HG03280 (cell line): ENCODE measurements at regions not wholly inside any gene's neighbourhood (a gene's known extent, or its start where the extent isn't known, plus 50 kb on each side); places are given as distances from the start of the nearest gene placed in this dataset.

Source experiments
- ATAC-seq: cut with Tn5 transposase; IDR thresholded peaks from one replicate; pipeline ENCODE4 v1.9.1; 2021; ENCODE audit warnings: mild to moderate bottlenecking, moderate library complexity; ENCODE audit not compliant: unreplicated experiment

DNA sequence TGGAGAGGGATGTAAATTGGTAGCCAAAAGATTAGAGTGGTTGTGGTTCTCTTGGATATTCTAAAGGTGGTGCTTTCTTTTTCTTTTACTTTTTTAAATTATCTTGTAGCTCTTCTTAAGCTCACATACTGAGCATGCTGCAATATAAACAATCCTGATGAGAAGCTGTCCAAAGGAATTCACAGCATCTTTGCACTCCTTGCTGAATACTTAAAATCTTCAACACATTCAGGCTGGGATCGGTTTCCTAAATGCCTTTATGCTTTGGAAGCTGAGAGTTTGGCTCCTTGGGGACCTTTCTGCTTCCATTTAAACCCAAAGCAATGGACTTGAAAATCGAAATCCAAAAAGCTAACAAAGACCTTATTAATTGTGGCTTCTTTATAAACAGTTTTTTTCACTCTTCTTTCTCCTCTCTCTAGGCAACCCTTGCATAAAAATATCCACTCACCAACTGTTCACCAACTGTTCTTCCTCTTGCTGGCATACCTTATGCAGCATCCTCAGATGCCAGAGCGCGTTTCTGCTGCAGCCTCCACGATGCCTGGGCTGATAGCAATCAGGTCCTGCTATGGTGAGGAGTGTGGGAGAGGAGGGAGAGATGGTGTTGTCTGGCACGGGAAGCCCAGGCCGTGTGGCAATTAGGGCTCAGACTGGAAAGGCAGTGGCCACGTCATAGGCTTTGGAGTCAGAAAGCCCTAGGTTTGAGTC is 535.8 kb upstream of the DAB1 start:
- no peak for ATAC-seq

DNA sequence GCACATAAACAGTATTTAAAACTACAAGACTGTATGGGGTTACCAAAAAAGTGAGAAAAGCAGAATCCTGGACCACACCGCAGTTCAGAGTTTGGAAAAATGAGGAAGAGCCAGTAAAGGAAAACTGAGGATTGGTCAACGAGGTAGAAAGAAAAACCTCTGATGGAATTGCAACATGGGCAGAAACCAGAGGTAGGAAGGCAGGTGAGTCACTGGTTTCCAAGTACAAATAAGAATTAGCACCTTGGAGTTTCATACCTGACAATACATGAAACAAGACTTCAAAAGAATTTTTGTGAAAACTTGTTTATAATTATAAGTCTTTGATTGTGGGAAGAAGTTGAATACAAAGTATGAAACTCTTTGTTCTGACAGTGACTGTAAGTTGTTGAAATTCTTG is 533.7 kb upstream of the DAB1 start:
- ATAC-seq, result no peak

- ATAC-seq, result no peak
These were observed 527.5 kb upstream of the DAB1 start for GRCh38 chr1:57951390-57951789.

DNA sequence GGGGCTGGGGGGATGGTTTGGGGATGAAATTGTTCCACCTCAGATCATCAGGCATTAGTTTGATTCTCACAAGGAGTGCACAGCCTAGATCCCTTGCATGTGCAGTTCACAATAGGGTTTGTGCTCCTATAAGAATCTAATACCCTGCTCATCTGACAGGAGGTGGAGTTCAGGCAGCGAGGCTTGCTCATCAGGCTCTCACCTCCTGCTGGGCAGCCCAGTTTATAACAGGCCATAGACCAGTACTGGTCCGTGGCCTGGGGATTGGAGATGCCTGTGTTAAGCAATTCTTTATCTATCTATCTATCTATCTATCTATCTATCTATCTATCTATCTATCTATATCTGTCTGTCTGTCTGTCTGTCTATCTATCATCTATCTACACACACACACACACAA is 525.3 kb upstream of the DAB1 start:
- no peak for ATAC-seq

- ATAC-seq, result no peak
These were observed 523.6 kb upstream of the DAB1 start for GRCh38 chr1:57947471-57947870.

- ATAC-seq, result no peak
These were observed 521.2 kb upstream of the DAB1 start for GRCh38 chr1:57945045-57945444.

DNA sequence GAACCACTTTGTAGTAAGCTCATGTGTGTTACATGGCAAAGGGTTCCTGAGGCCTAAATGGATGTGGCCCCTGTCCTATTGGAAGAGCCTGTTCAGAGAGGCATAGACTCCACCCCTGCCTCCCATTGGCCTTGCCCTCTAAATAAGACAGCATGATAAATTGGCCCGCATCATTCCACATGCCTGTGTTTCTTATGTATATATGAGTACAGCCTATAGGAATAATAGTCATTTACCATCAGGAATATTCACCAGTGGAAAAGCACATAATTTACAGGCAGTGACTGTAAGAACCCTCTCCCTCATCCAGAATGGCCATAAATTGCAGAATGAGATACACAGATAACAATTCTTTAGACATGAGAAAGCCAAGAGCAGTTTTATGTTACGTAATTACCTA is 519.5 kb upstream of the DAB1 start:
- ATAC-seq, result no peak

DNA sequence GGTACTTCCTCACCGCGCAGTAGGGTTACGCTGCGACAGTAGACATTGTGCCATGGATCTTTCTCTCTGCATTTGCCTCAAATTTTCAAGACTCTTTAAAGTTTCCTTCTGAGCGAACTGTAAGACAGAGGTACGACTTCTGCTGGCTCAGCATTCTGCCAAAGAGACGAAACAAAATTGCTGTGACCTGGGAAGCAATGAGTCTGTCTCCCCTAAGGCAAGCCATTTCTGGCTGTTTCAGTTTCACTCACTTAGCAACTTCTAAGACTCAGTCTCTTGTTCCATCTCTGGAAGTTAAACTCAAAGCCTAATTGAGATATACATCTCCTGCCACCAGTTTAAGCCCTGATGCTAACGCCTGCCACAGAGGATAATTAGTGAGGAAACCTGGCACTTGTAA is 510.9 kb upstream of the DAB1 start:
- ATAC-seq, result no peak

DNA sequence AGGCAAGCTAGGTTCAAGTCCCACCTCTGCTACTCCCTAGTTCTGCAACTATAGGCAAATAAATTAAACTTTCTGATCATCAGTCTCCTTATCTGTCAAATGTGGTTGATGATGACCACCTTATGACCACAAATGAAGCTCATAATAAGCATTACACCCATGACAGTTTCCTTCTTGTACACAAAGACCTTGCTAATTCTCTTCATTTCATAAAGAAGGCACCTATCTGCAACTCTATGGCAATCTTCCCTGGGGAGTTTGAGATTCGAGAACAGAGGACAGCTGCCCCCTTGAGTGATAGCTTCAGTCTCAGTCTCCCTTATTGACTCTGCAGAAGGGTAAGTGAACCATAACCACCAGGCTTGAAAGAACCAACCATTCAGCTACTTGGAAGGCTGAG is 503.1 kb upstream of the DAB1 start:
- ATAC-seq, result no peak

GRCh38 chr1:57926025-57926552 is 502.2 kb upstream of the DAB1 start:
- ATAC-seq, result no peak

DNA sequence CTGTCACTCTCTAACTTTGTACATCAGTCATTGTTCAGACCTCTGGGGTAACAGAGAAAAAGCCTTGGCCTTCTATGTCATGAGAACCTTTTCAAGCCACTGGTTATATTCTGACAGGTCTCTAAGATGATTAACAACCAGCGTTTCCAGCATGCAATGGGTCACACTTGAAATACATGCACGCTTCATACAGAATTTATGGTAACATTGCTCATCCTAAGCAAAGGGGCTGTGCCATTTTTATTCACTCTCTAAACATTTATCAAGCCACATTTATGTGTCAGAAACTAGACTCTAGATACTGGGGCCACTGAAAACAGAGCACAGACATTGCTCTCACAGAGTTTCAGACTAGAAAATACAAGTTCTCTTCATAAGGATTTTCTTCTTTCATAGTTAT is 501.4 kb upstream of the DAB1 start:
- ATAC-seq, result no peak

DNA sequence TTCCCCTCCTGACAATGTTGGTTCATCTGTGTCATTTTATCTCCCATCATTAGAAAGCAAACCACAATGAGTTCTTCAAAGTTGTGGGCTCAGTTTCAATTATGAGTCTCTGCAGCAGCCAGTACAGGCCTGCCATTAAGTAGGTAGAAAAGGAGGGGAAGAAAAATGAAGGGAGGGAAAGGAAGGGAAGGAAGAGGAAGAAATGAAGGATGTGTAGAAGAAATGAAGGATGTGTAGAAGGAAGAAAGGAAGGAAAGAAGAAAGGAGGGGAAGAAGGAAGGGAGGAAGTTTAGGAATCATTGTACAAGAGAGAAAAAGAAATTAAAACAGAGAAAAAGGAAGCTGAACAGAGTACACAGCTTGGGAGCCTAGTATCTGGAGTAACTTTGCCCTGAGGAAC is 498.3 kb upstream of the DAB1 start:
- no peak for ATAC-seq

DNA sequence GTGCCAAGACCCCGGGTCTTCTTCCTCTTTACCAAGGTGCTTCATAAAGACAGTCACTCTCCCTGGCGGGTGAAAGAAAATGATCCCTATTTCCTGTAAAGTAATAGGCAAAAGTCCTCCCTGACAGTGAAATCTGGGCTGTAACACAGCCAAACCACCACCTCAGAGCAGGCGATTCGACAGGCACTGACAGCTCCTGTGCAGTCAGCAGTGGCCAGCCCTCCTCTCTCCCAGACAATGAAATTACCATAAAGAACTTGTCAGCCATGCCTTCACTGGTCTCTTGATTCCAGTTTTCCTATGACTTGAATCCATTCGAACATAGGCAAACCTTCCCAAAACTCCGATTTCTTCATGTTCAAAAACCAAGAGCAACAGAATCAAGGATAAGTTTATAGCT is 492.2 kb upstream of the DAB1 start:
- ATAC-seq, result no peak

GRCh38 chr1:57911427-57911826 is 487.6 kb upstream of the DAB1 start:
- no peak for ATAC-seq

DNA sequence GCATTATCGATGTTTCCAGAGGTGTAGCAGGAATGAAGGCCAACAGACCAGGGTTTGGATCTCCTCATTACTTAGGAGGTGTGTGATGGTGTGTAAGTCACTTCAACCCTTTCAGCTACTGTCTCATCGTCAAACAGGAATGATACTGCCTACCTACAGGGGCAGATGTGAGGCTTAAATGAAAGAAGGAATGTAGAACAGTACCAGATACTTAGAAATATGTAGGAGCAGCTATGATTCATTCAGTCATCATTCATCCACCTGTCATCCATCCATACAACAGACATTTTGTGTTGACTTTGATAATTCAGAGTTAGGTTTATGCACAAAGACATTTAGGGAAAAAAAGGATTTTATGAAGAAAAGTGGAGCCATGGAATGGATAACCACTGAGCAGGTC is 486.9 kb upstream of the DAB1 start:
- ATAC-seq, result no peak

- ATAC-seq, result no peak
These were observed 486.4 kb upstream of the DAB1 start for GRCh38 chr1:57910305-57910704.

DNA sequence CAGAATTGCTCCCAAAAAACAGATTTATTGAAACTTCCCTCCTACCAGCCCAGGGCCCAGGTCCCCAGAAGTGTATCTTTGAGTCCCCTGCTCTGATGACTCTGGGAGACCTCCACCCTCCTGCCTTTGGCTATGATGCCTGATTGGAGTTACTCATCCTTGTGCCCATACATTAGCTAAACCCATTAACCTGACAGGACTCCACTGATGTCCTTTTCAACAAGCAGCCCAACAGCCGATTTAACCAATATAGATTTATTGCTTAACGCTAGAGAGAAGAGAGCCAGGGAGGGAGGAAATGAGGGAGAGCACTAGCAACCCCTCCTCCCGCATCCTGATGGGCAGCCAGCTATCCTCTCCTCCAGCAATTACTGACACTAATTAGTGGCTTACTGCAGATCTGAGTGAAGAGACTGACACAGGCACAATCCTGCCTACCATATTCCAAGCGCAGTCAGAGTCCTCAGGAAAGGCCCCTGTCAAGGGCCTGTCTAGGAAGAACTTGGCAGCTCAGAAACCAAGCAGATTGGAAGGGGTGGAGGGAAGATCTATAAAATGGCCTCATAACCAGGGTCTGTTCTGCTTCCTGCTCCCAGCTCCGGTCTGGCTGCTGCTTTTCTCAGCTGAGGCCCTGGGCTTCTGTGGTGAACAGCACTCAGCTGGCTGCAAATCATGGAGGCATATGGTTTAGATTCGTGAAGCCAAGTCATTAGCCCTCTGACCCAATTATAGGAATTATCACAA is 484.5 kb upstream of the DAB1 start:
- ATAC-seq, result no peak

DNA sequence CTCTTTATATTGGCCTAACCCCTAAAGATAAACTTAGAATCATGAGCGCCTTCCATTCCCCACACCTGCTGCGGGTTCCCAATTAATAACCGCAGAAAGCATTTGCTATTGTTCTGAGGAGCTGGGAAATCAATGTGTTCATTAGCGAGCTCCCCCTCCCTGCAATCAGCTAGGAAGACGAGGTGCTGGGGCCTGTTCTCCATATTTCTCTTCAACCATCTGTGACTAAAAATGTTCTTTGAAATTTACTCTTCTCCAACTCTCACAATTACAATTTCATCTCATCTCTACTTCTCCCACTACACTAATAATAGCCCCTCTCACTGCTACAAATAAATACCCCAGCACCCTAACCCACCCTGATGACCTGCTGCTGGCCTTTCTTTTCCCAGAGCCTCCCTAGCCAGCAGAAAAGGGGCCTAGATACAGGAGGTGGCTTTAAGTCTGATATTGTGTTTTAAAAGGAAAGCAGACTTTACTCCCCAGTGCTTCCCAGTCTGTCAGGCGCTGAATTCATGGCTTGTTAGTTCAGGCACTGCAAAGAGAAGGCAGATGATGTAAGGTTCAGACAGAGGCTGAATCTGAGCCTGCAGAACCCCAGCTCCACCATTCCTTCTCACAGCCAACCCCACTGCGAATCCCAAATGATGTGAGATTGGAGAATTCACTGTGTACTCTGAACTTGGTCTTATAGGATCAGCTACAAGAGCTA is 477.5 kb upstream of the DAB1 start:
- no peak for ATAC-seq

DNA sequence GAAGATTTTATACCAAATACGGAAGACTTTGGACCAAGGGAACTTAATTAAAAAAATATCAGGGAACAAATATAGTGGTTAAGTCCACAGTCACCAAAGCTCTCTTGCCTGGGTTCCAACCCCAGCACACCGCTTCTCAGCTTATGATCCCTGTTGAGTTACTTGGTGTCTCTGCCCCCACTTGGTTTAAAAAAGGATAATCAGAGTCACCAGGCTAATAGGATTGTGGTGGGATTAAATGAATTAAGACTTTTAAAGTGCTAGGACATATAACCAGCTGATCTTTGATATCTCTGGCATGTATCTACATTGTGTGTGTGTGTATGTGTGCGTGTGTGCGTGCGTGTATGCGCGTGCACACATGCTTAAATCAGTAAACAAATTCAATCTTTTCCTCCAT is 474.7 kb upstream of the DAB1 start:
- ATAC-seq, result no peak

GRCh38 chr1:57897581-57897980 is 473.7 kb upstream of the DAB1 start:
- no peak for ATAC-seq

DNA sequence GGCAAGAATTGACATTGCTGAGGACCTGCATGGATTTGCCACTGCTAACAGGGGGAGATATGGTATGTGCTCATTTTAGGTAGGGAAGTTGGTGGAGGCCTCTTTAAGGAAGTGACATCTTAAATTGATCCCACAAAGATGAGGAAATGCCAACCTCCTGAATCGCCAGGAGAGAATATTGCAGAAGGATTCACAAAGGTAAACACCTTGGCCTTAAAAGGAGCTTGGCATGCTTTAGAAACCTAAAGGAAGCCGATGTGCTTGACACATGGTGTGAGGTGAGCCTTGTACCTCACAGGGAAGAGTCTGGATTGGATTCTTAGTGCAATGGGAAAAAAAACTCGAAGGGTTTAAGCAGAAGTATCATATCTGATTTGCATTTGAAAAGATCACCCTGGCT is 470.5 kb upstream of the DAB1 start:
- no peak for ATAC-seq
